T47D (cell line): ENCODE measurements at regions not wholly inside any gene's neighbourhood (a gene's known extent, or its start where the extent isn't known, plus 50 kb on each side); places are given as distances from the start of the nearest gene placed in this dataset.
A peak's percentile ranks its signal among the peaks of the same experiment; 100 is the strongest.
"Not testable (repeated sequence)": the region's sequence is repeated elsewhere in the genome, so short reads cannot be mapped to it uniquely, and the experiment has no call there.

Experiments used
- DNase-seq, 2 experiments: peaks; one replicate each; pipeline versions ENCODE4 v3.0.0 to v3.0.0-alpha.2; 2011 to 2012; ENCODE audit warnings: low read depth in 1 of 2, low spot score in 1 of 2
- JUND ChIP-seq: IDR thresholded peaks from 2 replicates; pipeline ENCODE4 v1.6.1; 2012; ENCODE audit warnings: low read depth
- in situ Hi-C: cut with HindIII; loops from 2 replicates; pipeline ENCODE4 v1.10.0; 2016; ENCODE audit warnings: low sequenced_read_pairs, low pct_unique_long_range_greater_than_20kb

GRCh38 chr6:121590916-121591315, 155.5 kb downstream of the GJA1 start:
- no peak for TF ChIP-seq JUND
- no peak for DNase-seq

GRCh38 chr6:121592261-121592935, 157.0 kb downstream of the GJA1 start:
- TF ChIP-seq JUND = no peak
- in situ Hi-C loops = no loop called here
- DNase-seq = no peak

More at GRCh38 chr6:121590916-121591315, 155.5 kb downstream of the GJA1 start:
- in situ Hi-C loops = no loop called here

- in situ Hi-C loops = no loop called here
- DNase-seq = peak in 1 of 2 experiments; percentile 28
- no peak for TF ChIP-seq JUND
Observed at GRCh38 chr6:121593011-121593641, 157.7 kb downstream of the GJA1 start.

GRCh38 chr6:121594053-121594452, 158.6 kb downstream of the GJA1 start:
- in situ Hi-C loops = no loop called here
- DNase-seq = no peak
- no peak for TF ChIP-seq JUND

GRCh38 chr6:121595646-121596045, 160.2 kb downstream of the GJA1 start:
- in situ Hi-C loops = no loop called here

GRCh38 chr6:121596441-121596840, 161.0 kb downstream of the GJA1 start:
- DNase-seq = no peak
- TF ChIP-seq JUND = no peak
- in situ Hi-C loops = no loop called here

More at GRCh38 chr6:121595646-121596045, 160.2 kb downstream of the GJA1 start:
- no peak for TF ChIP-seq JUND
- no peak for DNase-seq

- in situ Hi-C loops = no loop called here
- TF ChIP-seq JUND = no peak
- DNase-seq = no peak
Observed at GRCh38 chr6:121597654-121598053, 162.2 kb downstream of the GJA1 start.

GRCh38 chr6:121599331-121599730, 163.9 kb downstream of the GJA1 start:
- in situ Hi-C loops = not testable (repeated sequence)

GRCh38 chr6:121600389-121601168, 165.1 kb downstream of the GJA1 start:
- TF ChIP-seq JUND = no peak
- DNase-seq = no peak
- in situ Hi-C loops = no loop called here

More at GRCh38 chr6:121599331-121599730, 163.9 kb downstream of the GJA1 start:
- not testable (repeated sequence) for DNase-seq

- in situ Hi-C loops = no loop called here
- no peak for TF ChIP-seq JUND
- DNase-seq = peak in 1 of 2 experiments; percentile 57
Observed at GRCh38 chr6:121603486-121603885, 168.0 kb downstream of the GJA1 start.

GRCh38 chr6:121607721-121608120, 172.3 kb downstream of the GJA1 start:
- in situ Hi-C loops = no loop called here
- DNase-seq = no peak
- TF ChIP-seq JUND = no peak

GRCh38 chr6:121608270-121608669, 172.8 kb downstream of the GJA1 start:
- no peak for TF ChIP-seq JUND
- no peak for DNase-seq
- in situ Hi-C loops = no loop called here

GRCh38 chr6:121609281-121609680, 173.8 kb downstream of the GJA1 start:
- no peak for TF ChIP-seq JUND
- in situ Hi-C loops = no loop called here
- no peak for DNase-seq
